ENCODE measurements at regions not wholly inside any gene's neighbourhood (a gene's known extent, or its start where the extent isn't known, plus 50 kb on each side); places are given as distances from the start of the nearest gene placed in this dataset.
"Not testable (repeated sequence)": the region's sequence is repeated elsewhere in the genome, so short reads cannot be mapped to it uniquely, and the experiment has no call there.

DNA sequence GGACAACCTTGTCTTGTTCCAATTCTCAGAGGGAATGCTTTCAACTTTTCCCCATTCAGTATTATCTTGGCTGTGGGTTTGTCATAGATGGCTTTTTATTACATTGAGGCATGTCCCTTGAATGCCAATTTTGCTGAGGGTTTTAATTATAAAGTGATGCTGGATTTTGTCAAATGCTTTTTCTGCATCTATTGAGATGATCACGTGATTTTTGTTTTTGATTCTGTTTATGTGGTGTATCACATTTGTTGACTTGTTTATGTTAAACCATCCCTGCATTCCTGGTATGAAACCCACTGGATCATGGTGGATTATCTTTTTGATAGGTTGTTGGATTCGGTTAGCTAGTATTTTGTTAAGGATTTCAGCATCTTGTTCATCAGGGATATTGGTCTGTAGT, 885.6 kb upstream of the SLC39A10 start:
- H3K9me3 ChIP-seq (ENCODE audit: low read length): peaks cover 10% of the 10 kb centered on the region; the same call in 1 of the 2 replicates
- H3K27me3 ChIP-seq (ENCODE audit: control insufficient read depth in 1 of 2, insufficient read depth in 2 of 2, low read length in 2 of 2); H3K4me3 ChIP-seq (replicated peaks in 1 of 3; ENCODE audit: insufficient read depth in 1 of 3, low read depth in 2 of 3, low read length in 3 of 3); H3K27ac ChIP-seq (ENCODE audit: extremely low read length, insufficient read depth, low read length); POLR2A ChIA-PET; H4K20me1 ChIP-seq (ENCODE audit: insufficient read depth, low read length); FAIRE-seq; intact Hi-C loops (cut with micrococcal nuclease; ENCODE audit: unreplicated experiment); ATAC-seq; H3K4me1 ChIP-seq (ENCODE audit: insufficient read depth, low read length); DNase-seq (ENCODE audit: low spot score); H3K4me2 ChIP-seq (ENCODE audit: low read depth, low read length); H2AFZ ChIP-seq (ENCODE audit: low read length); H3K36me3 ChIP-seq (replicated peaks in 1 of 2; ENCODE audit: control insufficient read depth in 1 of 2, insufficient read depth in 2 of 2, low read length in 2 of 2); CTCF ChIA-PET (ENCODE audit: low intra/inter-chr PET ratio, low total read pairs); BruUV-seq (replicated peaks); in situ Hi-C loops (cut with HindIII; ENCODE audit: extremely low pct_ligation_motif_present, low pct_unique_long_range_greater_than_20kb); H3K79me2 ChIP-seq (ENCODE audit: insufficient read depth, low read length); H3K9ac ChIP-seq (ENCODE audit: insufficient read depth, low read depth, low read length): not testable (repeated sequence)
- 0% methylated on average over 2 of the region's 2 CpGs for WGBS (ENCODE audit: low lambda C conversion rate)
- peak; percentile 84 for TF ChIP-seq RAD51 (IDR thresholded peaks at IDR 0.05; ENCODE audit: borderline replicate concordance)

DNA sequence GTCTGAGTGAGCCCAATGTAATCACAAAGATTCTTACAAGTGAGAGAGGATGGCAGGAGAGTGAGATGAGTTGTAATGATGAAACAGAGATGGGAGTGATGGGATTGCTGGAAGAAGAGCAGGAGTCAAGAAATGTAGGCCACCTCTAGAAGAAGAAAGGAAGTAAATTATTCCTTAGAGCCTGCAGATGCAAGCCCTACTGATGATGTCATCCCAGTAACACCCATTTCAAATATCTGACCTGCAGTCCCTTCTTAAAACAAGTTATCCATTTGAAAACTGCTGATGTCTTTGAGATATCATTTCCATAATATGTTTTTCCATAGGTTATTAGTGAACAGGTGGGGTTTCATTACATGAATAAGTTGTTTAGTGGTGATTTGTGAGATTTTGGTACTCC, 888.0 kb upstream of the SLC39A10 start:
- H4K20me1 ChIP-seq (ENCODE audit: insufficient read depth, low read length): no peaks in the 10 kb centered on the region
- H3K27ac ChIP-seq (ENCODE audit: extremely low read length, insufficient read depth, low read length): no peak overlapping the region
- CTCF ChIA-PET (ENCODE audit: low intra/inter-chr PET ratio, low total read pairs): no interaction called here
- BruUV-seq (replicated peaks): no TSS peak
- in situ Hi-C loops (cut with HindIII; ENCODE audit: extremely low pct_ligation_motif_present, low pct_unique_long_range_greater_than_20kb) (no loop called here), intact Hi-C loops (cut with micrococcal nuclease; ENCODE audit: unreplicated experiment) (no loop called here)
- POLR2A ChIA-PET: no interaction called here
- peaks cover 10% of the 10 kb centered on the region; the same call in 1 of the 2 replicates for H3K9me3 ChIP-seq (ENCODE audit: low read length)
- no peak overlapping the region for H3K9ac ChIP-seq (ENCODE audit: insufficient read depth, low read depth, low read length)
- no peak overlapping the region for H3K4me2 ChIP-seq (ENCODE audit: low read depth, low read length)
- no peak overlapping the region for H2AFZ ChIP-seq (ENCODE audit: low read length)
- ATAC-seq: no peak
- H3K27me3 ChIP-seq (ENCODE audit: control insufficient read depth in 1 of 2, insufficient read depth in 2 of 2, low read length in 2 of 2): no peaks in the 10 kb centered on the region
- H3K4me3 ChIP-seq (replicated peaks in 1 of 3; ENCODE audit: insufficient read depth in 1 of 3, low read depth in 2 of 3, low read length in 3 of 3): no peak overlapping the region
- no peaks in the 10 kb centered on the region for H3K36me3 ChIP-seq (replicated peaks in 1 of 2; ENCODE audit: control insufficient read depth in 1 of 2, insufficient read depth in 2 of 2, low read length in 2 of 2)
- TF ChIP-seq ATF7 (IDR thresholded peaks at IDR 0.05) (peak; percentile 90), ATF7 (CRISPR knock-in tag; IDR thresholded peaks at IDR 0.05) (no peak), KAT8 (CRISPR knock-in tag; IDR thresholded peaks at IDR 0.05) (no peak)
- no peak for FAIRE-seq
- no peaks in the 10 kb centered on the region for H3K4me1 ChIP-seq (ENCODE audit: insufficient read depth, low read length)
- H3K79me2 ChIP-seq (ENCODE audit: insufficient read depth, low read length): no peaks in the 10 kb centered on the region
- no peak for DNase-seq (ENCODE audit: low spot score)

DNA sequence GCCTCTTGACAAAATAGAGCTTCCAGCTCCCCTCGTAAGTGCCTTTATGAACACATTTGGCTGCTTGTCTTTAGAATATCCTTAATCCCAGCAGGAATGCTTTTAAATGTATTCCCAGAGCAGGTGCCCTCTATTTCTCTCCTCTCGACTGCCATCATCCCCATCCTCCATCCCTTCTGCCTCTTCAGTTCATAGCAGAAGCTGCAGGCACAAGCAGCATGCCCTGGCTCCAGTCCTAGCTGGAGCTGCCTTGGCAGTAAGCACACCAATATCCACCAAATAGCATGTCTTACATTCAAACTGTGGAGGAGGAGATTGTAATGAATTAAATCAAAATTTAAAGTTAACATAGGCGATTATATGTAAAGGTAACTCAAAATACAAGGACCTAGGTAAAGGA, 891.3 kb upstream of the SLC39A10 start:
- no peak for ATAC-seq
- in situ Hi-C loops (cut with HindIII; ENCODE audit: extremely low pct_ligation_motif_present, low pct_unique_long_range_greater_than_20kb) (no loop called here), intact Hi-C loops (cut with micrococcal nuclease; ENCODE audit: unreplicated experiment) (no loop called here)
- Histone ChIP-seq H2AFZ (ENCODE audit: low read length) (no peak overlapping the region), H4K20me1 (ENCODE audit: insufficient read depth, low read length) (no peaks in the 10 kb centered on the region), H3K27me3 (ENCODE audit: control insufficient read depth in 1 of 2, insufficient read depth in 2 of 2, low read length in 2 of 2) (no peaks in the 10 kb centered on the region), H3K36me3 (replicated peaks in 1 of 2; ENCODE audit: control insufficient read depth in 1 of 2, insufficient read depth in 2 of 2, low read length in 2 of 2) (no peaks in the 10 kb centered on the region), H3K27ac (ENCODE audit: extremely low read length, insufficient read depth, low read length) (no peak overlapping the region), H3K4me1 (ENCODE audit: insufficient read depth, low read length) (no peaks in the 10 kb centered on the region), H3K9me3 (ENCODE audit: low read length) (no peaks in the 10 kb centered on the region), H3K79me2 (ENCODE audit: insufficient read depth, low read length) (no peaks in the 10 kb centered on the region), H3K4me2 (ENCODE audit: low read depth, low read length) (no peak overlapping the region), H3K9ac (ENCODE audit: insufficient read depth, low read depth, low read length) (no peak overlapping the region), H3K4me3 (replicated peaks in 1 of 3; ENCODE audit: insufficient read depth in 1 of 3, low read depth in 2 of 3, low read length in 3 of 3) (no peak overlapping the region)
- DNase-seq (ENCODE audit: low spot score): no peak
- no peak for FAIRE-seq
- ChIA-PET POLR2A (no interaction called here), CTCF (ENCODE audit: low intra/inter-chr PET ratio, low total read pairs) (no interaction called here)
- BruUV-seq (replicated peaks): no TSS peak
- no peak for TF ChIP-seq ZNF563 (CRISPR knock-in tag; IDR thresholded peaks at IDR 0.05)
- TF ChIP-seq, protein P1, sequence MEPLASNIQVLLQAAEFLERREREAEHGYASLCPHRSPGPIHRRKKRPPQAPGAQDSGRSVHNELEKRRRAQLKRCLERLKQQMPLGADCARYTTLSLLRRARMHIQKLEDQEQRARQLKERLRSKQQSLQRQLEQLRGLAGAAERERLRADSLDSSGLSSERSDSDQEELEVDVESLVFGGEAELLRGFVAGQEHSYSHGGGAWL (CRISPR knock-in tag; IDR thresholded peaks at IDR 0.05): no peak
- TF ChIP-seq MAFF (IDR thresholded peaks at IDR 0.05; ENCODE audit: low read depth, low read length): no peak
- no peak for TF ChIP-seq ZNF878 (CRISPR knock-in tag; IDR thresholded peaks at IDR 0.05)
- no peak for TF ChIP-seq WIZ (CRISPR knock-in tag; IDR thresholded peaks at IDR 0.05)
- TF ChIP-seq BCL6 (CRISPR knock-in tag; IDR thresholded peaks at IDR 0.05): no peak
- TF ChIP-seq EP300 (IDR thresholded peaks at IDR 0.05; ENCODE audit: low read depth in 2 of 2, low read length in 2 of 2): no peak
- TF ChIP-seq EP300 (CRISPR knock-in tag; IDR thresholded peaks at IDR 0.05; ENCODE audit: borderline replicate concordance): no peak
- WGBS (ENCODE audit: low lambda C conversion rate): 2% methylated on average over 3 of the region's 3 CpGs
